ENCODE measurements at regions not wholly inside any gene's neighbourhood (a gene's known extent, or its start where the extent isn't known, plus 50 kb on each side); places are given as distances from the start of the nearest gene placed in this dataset.

DNA sequence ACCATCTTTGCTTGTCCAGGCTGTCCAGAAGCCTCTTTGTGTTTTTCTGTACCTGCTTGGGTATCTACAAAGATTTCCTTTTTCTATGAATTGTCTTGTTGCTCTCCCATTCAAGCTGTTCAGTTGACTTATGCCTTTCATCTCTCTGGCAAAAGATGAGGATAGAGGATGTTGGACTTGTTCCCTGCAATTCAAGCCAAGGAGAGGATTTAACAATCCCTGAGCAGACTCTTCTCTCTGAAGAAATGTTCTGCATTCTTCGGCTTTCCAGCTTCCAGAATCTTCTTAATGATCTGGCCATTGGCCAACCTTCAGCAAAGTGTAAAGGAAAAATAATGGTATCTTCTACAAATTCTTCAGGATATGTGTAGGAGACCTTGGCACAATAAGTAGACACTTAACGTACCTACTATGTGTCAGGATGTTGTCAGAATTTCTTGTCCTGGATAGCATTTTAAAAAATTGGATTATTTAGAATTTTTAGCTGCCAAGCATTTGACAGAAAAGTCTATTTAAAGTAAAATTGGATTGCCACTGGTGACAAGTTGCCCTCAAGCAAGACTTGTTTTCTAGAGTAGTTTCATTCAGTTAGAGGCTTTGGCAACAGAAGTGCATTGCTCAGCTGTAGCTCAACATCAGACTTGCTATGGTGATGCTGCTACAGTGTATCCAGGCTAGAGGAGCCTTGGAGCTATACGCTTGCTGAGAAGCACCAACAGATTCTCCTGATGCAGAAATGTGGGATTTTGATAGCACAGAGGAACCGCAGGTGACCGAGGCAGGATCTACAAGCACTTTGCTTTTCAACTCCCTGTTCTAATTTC lies 455.7 kb downstream of the SUCLA2 start:
- TF ChIP-seq POLR2A (IDR thresholded peaks at IDR 0.05) (no peak), POLR2AphosphoS5 (IDR thresholded peaks at IDR 0.05) (no peak), EP300 (IDR thresholded peaks at IDR 0.05) (no peak)
- TF ChIP-seq, protein P1, sequence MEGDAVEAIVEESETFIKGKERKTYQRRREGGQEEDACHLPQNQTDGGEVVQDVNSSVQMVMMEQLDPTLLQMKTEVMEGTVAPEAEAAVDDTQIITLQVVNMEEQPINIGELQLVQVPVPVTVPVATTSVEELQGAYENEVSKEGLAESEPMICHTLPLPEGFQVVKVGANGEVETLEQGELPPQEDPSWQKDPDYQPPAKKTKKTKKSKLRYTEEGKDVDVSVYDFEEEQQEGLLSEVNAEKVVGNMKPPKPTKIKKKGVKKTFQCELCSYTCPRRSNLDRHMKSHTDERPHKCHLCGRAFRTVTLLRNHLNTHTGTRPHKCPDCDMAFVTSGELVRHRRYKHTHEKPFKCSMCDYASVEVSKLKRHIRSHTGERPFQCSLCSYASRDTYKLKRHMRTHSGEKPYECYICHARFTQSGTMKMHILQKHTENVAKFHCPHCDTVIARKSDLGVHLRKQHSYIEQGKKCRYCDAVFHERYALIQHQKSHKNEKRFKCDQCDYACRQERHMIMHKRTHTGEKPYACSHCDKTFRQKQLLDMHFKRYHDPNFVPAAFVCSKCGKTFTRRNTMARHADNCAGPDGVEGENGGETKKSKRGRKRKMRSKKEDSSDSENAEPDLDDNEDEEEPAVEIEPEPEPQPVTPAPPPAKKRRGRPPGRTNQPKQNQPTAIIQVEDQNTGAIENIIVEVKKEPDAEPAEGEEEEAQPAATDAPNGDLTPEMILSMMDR (IDR thresholded peaks at IDR 0.05) = no peak

Measured in sigmoid colon (tissue), 4 donors.